ENCODE measurements at regions not wholly inside any gene's neighbourhood (a gene's known extent, or its start where the extent isn't known, plus 50 kb on each side); places are given as distances from the start of the nearest gene placed in this dataset.

DNA sequence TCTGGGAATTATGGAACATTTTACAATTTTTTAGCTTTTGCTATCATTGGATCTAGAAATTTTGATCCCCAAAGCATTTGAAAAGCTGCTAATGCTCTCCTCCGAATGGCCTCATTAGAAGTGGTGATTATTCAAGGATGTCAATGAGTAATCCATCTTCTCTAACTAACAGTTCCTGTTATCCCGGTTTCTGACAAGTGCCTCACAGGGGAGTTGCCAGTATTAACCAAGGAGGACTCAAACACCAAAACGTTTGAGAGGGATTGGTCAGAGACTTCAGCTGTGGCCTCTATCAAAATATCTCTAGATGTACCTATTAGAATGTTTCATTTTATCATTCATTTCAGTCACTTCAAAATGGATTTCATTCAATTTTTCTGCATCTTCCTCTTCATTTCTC lies 208.3 kb upstream of the ITGA1 start:
- Histone ChIP-seq H2BK5ac (ENCODE audit: low read depth, low read length) (no peak overlapping the region), H3K9me3 (ENCODE audit: insufficient read depth in 2 of 2, low read depth in 1 of 2, low read length in 1 of 2) (no peaks in the 10 kb centered on the region), H4K91ac (replicated peaks; ENCODE audit: insufficient read length, low read length) (no peak overlapping the region), H3K27ac (ENCODE audit: low read depth, low read length) (no peak overlapping the region), H3K79me1 (ENCODE audit: low read depth, low read length) (no peaks in the 10 kb centered on the region), H3K27me3 (replicated peaks in 1 of 4; ENCODE audit: control insufficient read depth in 3 of 4, extremely low read depth in 1 of 4, insufficient read depth in 3 of 4, low read length in 3 of 4) (no peaks in the 10 kb centered on the region), H3K18ac (ENCODE audit: extremely low read depth, low read length) (no peak overlapping the region), H3K4me1 (replicated peaks in 1 of 4; ENCODE audit: control insufficient read depth in 3 of 4, insufficient read depth in 4 of 4, low read length in 3 of 4) (no peaks in the 10 kb centered on the region), H4K20me1 (replicated peaks in 1 of 2; ENCODE audit: control insufficient read depth in 1 of 2, insufficient read depth in 2 of 2, low read length in 2 of 2) (no peaks in the 10 kb centered on the region), H2BK12ac (ENCODE audit: low read depth, low read length) (no peak overlapping the region), H3K4me2 (ENCODE audit: insufficient read depth in 1 of 2, low read depth in 2 of 2, low read length in 2 of 2) (no peak overlapping the region), H3K4me3 (ENCODE audit: extremely low read depth in 1 of 4, insufficient read depth in 2 of 4, low read depth in 3 of 4, low read length in 4 of 4) (no peak overlapping the region), H2AFZ (ENCODE audit: low read length) (no peak overlapping the region), H2BK15ac (ENCODE audit: low read length) (no peak overlapping the region), H3K14ac (ENCODE audit: insufficient read length) (no peak overlapping the region), H3K4ac (replicated peaks; ENCODE audit: insufficient read length, low read depth, low read length) (no peak overlapping the region), H2BK120ac (replicated peaks; ENCODE audit: low read depth, low read length) (no peak overlapping the region), H4K8ac (ENCODE audit: extremely low read depth, insufficient read depth, low read length) (no peak overlapping the region), H4K5ac (ENCODE audit: insufficient read length, low read depth, low read length) (no peak overlapping the region), H3K23ac (ENCODE audit: insufficient read length) (no peak overlapping the region), H2AK5ac (ENCODE audit: low read depth, low read length) (no peak overlapping the region), H3K23me2 (ENCODE audit: low read depth, low read length) (no peaks in the 10 kb centered on the region), H3K36me3 (ENCODE audit: control insufficient read depth in 2 of 4, insufficient read depth in 4 of 4, low read length in 3 of 4) (no peaks in the 10 kb centered on the region; a peak in 1 of 8 replicates), H3K79me2 (ENCODE audit: control insufficient read depth in 1 of 2, insufficient read depth in 2 of 2, low read length in 2 of 2) (no peaks in the 10 kb centered on the region), H2BK20ac (ENCODE audit: low read length) (no peak overlapping the region), H3K56ac (replicated peaks; ENCODE audit: insufficient read length, low read depth, low read length) (no peak overlapping the region), H3K9ac (replicated peaks in 1 of 4; ENCODE audit: extremely low read depth in 1 of 4, low read depth in 3 of 4, low read length in 3 of 4) (no peak overlapping the region)
- ChIA-PET CTCF (ENCODE audit: partially characterized antibody) (no interaction called here), POLR2A (ENCODE audit: partially characterized antibody) (no interaction called here)
- FAIRE-seq (no peak), DNase-seq (ENCODE audit: low read depth in 1 of 2, low spot score in 2 of 2) (no peak)
- TF ChIP-seq CHD2 (IDR thresholded peaks at IDR 0.05; ENCODE audit: low read length) = no peak
- TF ChIP-seq SP1 (IDR thresholded peaks at IDR 0.05; ENCODE audit: low read depth, low read length) = no peak
- no peak for TF ChIP-seq KDM4A (IDR thresholded peaks at IDR 0.05; ENCODE audit: low read depth, low read length, severe bottlenecking)
- TF ChIP-seq RFX5 (IDR thresholded peaks at IDR 0.05; ENCODE audit: borderline replicate concordance, low read depth, low read length) = no peak
- TF ChIP-seq SRF (IDR thresholded peaks at IDR 0.05; ENCODE audit: low read depth, low read length) = no peak
- no peak for TF ChIP-seq CTBP2 (IDR thresholded peaks at IDR 0.05; ENCODE audit: borderline replicate concordance, insufficient read depth, insufficient read length, low read length)
- no peak for TF ChIP-seq SP2 (IDR thresholded peaks at IDR 0.05; ENCODE audit: low read length)
- TF ChIP-seq CREB1 (IDR thresholded peaks at IDR 0.05) = no peak
- no peak for TF ChIP-seq SIN3A (conservative IDR thresholded peaks at IDR 0.05 in 1 of 2, IDR thresholded peaks at IDR 0.05 in 1 of 2; ENCODE audit: low read depth in 1 of 2, low read length in 2 of 2)
- WGBS, 2 experiments (ENCODE audit: extremely low coverage in 1 of 2, insufficient coverage in 1 of 2, insufficient read length in 1 of 2, insufficient replicate concordance in 2 of 2, low coverage in 1 of 2, low lambda C conversion rate in 2 of 2, missing lambda C conversion rate in 1 of 2) = 87% methylated on average over 3 of the region's 3 CpGs; no CpG with 5 or more reads in 1 of the 2 experiments

Measured in H1 (cell line).